ENCODE measurements at regions not wholly inside any gene's neighbourhood (a gene's known extent, or its start where the extent isn't known, plus 50 kb on each side); places are given as distances from the start of the nearest gene placed in this dataset.
A peak's percentile ranks its signal among the peaks of the same experiment; 100 is the strongest.
"Not testable (repeated sequence)": the region's sequence is repeated elsewhere in the genome, so short reads cannot be mapped to it uniquely, and the experiment has no call there.

DNA sequence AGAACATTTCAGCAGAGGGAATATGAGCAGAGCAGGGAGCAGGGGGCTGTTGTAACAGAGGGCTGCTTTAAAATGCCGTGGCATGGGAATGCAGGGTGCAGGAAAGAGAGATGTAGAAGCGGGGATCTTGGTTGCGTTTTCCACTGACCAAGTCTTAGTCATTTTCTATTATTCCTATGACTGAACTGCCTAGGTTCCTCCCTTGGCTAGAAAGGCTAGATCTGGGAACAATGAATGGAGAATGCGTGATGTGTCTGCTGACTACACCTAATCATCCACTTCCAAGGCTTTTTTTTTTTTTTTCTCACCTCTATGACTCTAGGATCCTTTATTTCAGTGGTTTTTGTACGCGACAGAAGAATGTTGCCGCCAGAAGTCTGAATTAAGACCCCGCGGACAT lies 607.4 kb upstream of the TBL1XR1 start:
- DNase-seq = no peak

- no peak for DNase-seq
Measured at GRCh38 chr3:177807150-177807875, 610.0 kb upstream of the TBL1XR1 start.

DNA sequence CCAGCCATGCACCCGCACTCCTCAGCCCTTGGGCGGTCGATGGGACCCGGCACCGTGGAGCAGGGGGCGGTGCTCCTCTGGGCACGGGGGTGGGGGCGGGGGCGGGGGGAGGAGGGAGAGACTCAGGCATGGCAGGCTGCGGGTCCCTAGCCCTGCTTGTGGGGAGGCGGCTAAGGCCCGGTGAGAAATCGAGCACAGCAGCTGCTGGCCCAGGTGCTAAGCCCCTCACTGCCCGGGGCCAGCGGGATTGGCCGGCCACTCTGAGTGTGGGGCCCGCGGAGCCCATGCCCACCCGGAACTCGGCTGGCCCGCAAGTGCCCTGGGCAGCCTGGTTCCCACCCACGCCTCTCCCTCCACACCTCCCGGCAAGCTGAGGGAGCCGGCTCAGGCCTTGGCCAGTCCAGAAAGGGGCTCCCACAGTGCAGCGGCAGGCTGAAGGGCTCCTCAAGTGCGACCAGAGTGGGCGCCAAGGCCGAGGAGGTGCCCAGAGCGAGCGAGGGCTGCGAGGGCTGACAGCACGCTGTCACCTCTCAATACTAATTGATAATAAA lies 611.7 kb upstream of the TBL1XR1 start:
- DNase-seq = not testable (repeated sequence)

DNA sequence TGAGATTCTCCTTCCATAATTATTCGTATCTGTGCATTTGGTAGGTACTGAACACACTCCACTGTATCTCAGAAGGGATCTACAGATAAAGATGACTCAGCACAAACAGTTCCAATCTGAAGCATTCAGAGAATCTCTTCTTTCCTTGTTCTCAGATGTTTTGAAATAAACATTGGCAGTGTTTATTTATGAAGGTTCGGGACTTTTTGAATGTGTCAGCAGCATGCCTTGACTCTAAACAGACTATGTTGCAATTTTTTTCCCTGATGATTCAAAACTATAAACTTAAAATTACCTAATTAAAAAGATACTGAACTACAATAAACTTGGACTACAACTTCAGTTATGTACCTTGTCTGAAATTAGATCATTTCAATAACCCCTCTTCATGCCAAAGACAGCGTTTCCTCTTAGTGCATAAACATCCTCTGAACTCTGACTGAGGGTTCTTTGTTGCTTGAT lies 612.9 kb upstream of the TBL1XR1 start:
- no peak for DNase-seq

GRCh38 chr3:177811112-177811511 lies 613.8 kb upstream of the TBL1XR1 start:
- no peak for DNase-seq

GRCh38 chr3:177811835-177812234 lies 614.6 kb upstream of the TBL1XR1 start:
- no peak for DNase-seq

- DNase-seq = no peak
Measured at GRCh38 chr3:177812492-177812891, 615.2 kb upstream of the TBL1XR1 start.

GRCh38 chr3:177813322-177813721 lies 616.0 kb upstream of the TBL1XR1 start:
- no peak for DNase-seq

- no peak for DNase-seq
Measured at GRCh38 chr3:177816667-177817208, 619.5 kb upstream of the TBL1XR1 start.

DNA sequence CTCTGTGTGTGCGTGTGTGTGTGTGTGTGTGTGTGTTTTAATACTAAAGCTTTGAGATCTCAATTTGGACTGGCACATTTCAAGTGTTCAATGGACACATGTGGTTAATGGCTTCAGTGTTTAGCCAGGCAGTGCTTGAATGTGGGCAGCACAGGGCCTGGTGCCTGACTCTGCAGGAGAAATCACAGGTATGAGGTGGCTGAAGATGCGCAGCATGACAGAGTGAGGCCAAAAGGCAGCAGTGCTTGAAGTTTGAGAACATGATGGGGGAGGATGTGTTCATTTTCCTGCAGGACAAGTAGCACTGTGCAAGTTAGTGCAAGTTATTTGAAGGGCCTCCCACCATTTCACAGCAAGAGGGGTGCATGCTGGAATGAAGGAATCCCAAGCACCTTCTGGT lies 620.5 kb upstream of the TBL1XR1 start:
- DNase-seq = no peak

- DNase-seq = no peak
Measured at GRCh38 chr3:177818712-177819240, 621.5 kb upstream of the TBL1XR1 start.

GRCh38 chr3:177820683-177821316 lies 623.5 kb upstream of the TBL1XR1 start:
- no peak for DNase-seq

GRCh38 chr3:177822681-177823096 lies 625.4 kb upstream of the TBL1XR1 start:
- no peak for DNase-seq

DNA sequence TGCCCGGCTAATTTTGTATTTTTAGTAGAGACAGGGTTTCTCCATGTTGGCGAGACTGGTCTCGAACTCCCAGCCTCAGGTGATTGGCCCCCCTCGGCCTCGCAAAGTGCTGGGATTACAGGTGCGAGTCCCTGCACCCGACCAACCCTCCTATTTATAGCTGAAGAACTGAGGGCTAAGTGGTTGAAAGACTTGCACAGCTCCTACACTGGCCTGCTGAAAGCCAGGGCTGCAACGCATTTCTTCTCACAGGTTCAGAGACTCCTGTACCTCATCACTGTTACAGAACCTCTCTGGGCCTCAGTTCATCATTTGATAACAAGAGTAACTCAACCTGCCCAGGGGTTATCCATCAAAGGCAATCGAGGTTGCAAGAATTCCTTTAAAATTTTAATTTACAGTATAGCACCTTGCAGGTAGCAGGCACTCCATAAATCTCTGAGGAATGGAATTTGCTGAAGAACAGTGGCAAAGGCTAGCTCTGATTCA lies 626.5 kb upstream of the TBL1XR1 start:
- no peak for DNase-seq

DNA sequence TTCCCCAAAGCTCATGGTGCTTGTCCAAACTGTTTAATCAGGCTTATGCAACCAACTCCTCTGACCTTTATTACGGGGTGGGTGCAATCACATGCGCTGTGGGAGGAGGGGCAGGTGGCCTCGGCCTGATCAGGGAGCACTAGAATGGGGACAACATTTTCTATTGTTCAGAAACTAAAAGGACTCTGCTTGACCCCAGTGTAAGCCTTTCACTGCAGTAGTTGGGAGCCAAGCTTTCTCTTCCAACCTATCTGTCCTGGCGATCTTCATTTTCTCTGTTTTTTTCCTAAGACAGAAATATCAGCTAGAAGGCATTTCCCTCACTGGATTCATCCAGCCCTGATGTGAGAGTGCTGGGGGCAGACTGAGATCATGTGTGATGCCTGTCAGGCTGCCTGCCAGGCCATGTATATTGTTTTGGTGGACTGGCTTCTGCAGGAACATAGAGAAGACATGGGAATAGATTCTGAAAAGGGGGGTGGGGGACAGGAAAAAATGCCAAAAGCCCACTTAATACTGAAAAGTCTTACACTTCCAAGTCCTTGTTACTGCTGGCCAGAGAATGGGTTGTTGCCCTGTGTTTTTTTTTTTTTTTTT lies 627.0 kb upstream of the TBL1XR1 start:
- no peak for DNase-seq

DNA sequence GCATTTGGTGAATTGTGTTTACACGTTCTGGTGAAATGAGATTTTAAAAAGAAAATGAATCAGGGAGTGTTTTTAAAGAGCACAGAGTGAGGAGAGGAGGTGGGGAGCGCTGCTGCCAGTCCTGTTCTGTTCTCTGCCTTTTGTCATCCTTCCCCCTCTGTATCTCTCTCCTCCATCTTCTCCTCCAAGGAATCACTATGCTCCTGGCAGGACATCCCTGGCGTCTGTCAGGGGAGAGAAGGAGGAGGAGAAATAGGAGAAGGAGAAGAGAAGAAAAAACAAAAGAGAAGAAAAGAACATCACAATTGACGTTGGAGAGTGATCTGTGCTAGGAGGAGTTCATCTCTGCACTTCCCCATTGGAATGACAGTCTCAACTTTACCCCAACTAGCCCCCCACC lies 627.6 kb upstream of the TBL1XR1 start:
- no peak for DNase-seq

- DNase-seq = no peak
Measured at GRCh38 chr3:177826253-177826652, 629.0 kb upstream of the TBL1XR1 start.

GRCh38 chr3:177827511-177828207 lies 630.4 kb upstream of the TBL1XR1 start:
- DNase-seq = no peak

DNA sequence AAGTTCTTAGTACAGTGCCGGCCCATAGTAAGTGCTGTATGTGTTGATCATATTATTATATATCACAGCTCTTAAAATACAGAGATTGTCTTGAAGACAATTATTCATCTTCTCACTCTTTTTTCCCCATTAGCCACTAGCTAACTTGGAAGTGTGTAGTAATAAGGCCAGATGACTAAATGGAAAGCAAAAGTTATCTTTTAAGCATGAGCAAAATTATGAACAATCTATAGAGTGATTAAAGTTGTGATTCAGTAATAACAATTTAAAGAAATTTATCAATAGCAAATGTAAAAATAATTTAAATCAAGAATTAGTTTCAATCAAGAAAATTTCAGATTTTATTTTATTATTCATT lies 630.9 kb upstream of the TBL1XR1 start:
- DNase-seq = no peak

DNA sequence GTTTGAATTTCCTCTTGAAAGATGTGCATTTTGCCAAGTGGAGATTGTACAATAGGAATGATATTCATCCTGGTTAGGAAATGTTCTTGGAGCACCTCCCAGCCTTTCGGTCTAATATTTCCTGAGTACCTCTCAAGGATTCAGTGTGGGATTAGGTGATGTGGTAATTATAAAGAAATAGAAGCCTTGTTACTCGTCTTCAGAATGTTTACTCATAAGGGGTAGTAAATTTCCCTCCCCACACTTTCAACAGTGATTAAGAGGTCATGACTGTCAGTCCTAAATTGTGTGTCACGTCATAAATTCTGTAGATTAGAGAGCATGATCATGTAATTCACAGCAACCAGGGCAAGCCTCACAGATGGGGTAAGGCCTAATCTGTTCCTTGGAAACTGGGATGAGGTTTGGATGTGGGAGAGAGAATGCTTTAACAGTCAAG lies 633.1 kb upstream of the TBL1XR1 start:
- no peak for DNase-seq

- no peak for DNase-seq
Measured at GRCh38 chr3:177831361-177831760, 634.1 kb upstream of the TBL1XR1 start.

DNA sequence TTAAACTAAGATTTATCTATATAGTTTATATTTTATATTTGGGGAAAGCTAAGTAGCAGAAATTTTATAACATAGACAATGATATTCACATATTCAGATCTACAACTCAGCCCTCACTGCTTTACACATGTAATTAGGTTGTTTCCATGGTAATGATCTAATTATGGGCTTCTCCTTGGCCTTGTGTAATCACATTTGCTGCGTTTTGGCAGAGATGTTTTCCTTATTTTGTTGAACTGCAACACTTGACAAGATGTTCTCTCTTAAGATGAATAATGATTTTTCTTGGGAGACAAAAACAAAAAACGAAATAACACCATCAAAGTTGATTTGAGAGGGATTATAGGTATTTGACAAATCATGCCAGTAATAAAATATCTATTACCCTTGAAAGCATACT lies 635.6 kb upstream of the TBL1XR1 start:
- no peak for DNase-seq

GRCh38 chr3:177833332-177833731 lies 636.0 kb upstream of the TBL1XR1 start:
- DNase-seq = peak; percentile 81
